Lung (tissue), 11 donors: ENCODE measurements at regions not wholly inside any gene's neighbourhood (a gene's known extent, or its start where the extent isn't known, plus 50 kb on each side); places are given as distances from the start of the nearest gene placed in this dataset.

ENCODE experiments used
- ATAC-seq: fragments of 200-7000 bp; cut with Tn5 transposase; one replicate; pipeline ENCODE4 v1.9.1; 2020; ENCODE audit warnings: moderate number of reproducible peaks; ENCODE audit not compliant: insufficient read depth, low FRiP score
- DNase-seq, 3 donors: peaks; one replicate each; pipeline ENCODE4 v3.0.0-alpha.2; 2013 to 2017
- H3K27ac ChIP-seq, 2 donors: one replicate each; pipeline ENCODE4 v1.5.1; 2013; ENCODE audit warnings: mild to moderate bottlenecking in 2 of 2, moderate library complexity in 2 of 2, control low read depth in 1 of 2, inconsistent platforms in 1 of 2, low read depth in 1 of 2, low read length in 1 of 2
- H3K27me3 ChIP-seq, 3 donors: one replicate each; pipeline ENCODE4 v1.5.1; 2013; ENCODE audit warnings: low read length in 2 of 3; ENCODE audit not compliant: control insufficient read depth in 3 of 3, insufficient read depth in 3 of 3
- H3K36me3 ChIP-seq, 4 donors: one replicate each; pipeline ENCODE4 v1.5.1; 2013; ENCODE audit warnings: low read length in 4 of 4, mild to moderate bottlenecking in 1 of 4, moderate library complexity in 1 of 4; ENCODE audit not compliant: control insufficient read depth in 4 of 4, insufficient read depth in 4 of 4
- H3K4me1 ChIP-seq, 5 donors: one replicate each; pipeline ENCODE4 v1.5.1; 2013; ENCODE audit warnings: low read length in 5 of 5, mild to moderate bottlenecking in 2 of 5, moderate library complexity in 1 of 5; ENCODE audit not compliant: control insufficient read depth in 5 of 5, insufficient read depth in 5 of 5
- H3K4me3 ChIP-seq: one replicate; pipeline ENCODE4 v1.5.1; 2013; ENCODE audit warnings: mild to moderate bottlenecking, control low read depth, moderate library complexity
- H3K9ac ChIP-seq, 2 donors: one replicate each; pipeline ENCODE4 v1.5.1; 2013; ENCODE audit warnings: low read length in 2 of 2, control low read depth in 1 of 2; ENCODE audit not compliant: insufficient read depth in 1 of 2
- H3K9me3 ChIP-seq, 4 donors: one replicate each; pipeline ENCODE4 v1.5.1; 2013; ENCODE audit warnings: low read length in 3 of 4, mild to moderate bottlenecking in 1 of 4, moderate library complexity in 1 of 4; ENCODE audit not compliant: control insufficient read depth in 4 of 4, insufficient read depth in 3 of 4
- WGBS, 2 donors: extraction: QIAGEN DNeasy Blood & Tissue Kit; methylation state at CpG; one replicate each; pipeline ENCODE4 v1.1.7; 2013; 5-methylcytosine and 5-hydroxymethylcytosine counted together
- TF ChIP-seq, protein P1 (sequence below): IDR thresholded peaks from 2 replicates; pipeline ENCODE4 v1.5.1; 2012; ENCODE audit warnings: mild to moderate bottlenecking; ENCODE audit errors: control extremely low read depth, extremely low read depth
- donor health status: control.
- donor health status: control.
- donor health status: Bipolar disorder and iron deficiency.
- donor health status: healthy.
- donor health status: DM: yes; HTN: yes; CAD: no.

DNA sequence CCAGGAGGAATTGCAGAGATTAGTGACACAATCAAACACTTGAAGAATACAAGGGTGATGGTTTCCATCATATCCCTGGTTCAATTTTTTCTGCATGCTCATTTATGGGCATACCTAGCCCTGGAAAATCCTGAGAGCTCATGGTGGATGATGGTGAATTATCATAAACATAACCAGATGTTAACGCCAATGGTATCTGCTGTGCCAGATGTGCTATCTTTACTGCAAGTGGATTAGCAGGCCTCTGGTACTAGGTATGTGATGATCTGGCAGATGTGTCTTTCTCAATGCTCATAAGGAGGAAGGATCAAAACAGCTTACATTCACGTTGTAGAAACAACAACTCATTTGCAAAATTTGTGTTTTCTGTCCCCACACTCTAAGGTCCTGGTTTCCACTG is 150.5 kb downstream of the FZD1 start:
- Histone ChIP-seq H3K4me3 (no peak overlapping the region), H3K36me3 (no peaks in the 10 kb centered on the region), H3K27me3 (no peaks in the 10 kb centered on the region), H3K9me3 (no peaks in the 10 kb centered on the region), H3K4me1 (no peaks in the 10 kb centered on the region), H3K27ac (no peak overlapping the region), H3K9ac (no peak overlapping the region)
- whole genome bisulfite sequencing, 2 donors = 61 to 77% methylated on average over 2 of the region's 2 CpGs
- DNase-seq = no peak
- TF ChIP-seq, protein P1, sequence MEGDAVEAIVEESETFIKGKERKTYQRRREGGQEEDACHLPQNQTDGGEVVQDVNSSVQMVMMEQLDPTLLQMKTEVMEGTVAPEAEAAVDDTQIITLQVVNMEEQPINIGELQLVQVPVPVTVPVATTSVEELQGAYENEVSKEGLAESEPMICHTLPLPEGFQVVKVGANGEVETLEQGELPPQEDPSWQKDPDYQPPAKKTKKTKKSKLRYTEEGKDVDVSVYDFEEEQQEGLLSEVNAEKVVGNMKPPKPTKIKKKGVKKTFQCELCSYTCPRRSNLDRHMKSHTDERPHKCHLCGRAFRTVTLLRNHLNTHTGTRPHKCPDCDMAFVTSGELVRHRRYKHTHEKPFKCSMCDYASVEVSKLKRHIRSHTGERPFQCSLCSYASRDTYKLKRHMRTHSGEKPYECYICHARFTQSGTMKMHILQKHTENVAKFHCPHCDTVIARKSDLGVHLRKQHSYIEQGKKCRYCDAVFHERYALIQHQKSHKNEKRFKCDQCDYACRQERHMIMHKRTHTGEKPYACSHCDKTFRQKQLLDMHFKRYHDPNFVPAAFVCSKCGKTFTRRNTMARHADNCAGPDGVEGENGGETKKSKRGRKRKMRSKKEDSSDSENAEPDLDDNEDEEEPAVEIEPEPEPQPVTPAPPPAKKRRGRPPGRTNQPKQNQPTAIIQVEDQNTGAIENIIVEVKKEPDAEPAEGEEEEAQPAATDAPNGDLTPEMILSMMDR = no peak
- no peak for ATAC-seq

DNA sequence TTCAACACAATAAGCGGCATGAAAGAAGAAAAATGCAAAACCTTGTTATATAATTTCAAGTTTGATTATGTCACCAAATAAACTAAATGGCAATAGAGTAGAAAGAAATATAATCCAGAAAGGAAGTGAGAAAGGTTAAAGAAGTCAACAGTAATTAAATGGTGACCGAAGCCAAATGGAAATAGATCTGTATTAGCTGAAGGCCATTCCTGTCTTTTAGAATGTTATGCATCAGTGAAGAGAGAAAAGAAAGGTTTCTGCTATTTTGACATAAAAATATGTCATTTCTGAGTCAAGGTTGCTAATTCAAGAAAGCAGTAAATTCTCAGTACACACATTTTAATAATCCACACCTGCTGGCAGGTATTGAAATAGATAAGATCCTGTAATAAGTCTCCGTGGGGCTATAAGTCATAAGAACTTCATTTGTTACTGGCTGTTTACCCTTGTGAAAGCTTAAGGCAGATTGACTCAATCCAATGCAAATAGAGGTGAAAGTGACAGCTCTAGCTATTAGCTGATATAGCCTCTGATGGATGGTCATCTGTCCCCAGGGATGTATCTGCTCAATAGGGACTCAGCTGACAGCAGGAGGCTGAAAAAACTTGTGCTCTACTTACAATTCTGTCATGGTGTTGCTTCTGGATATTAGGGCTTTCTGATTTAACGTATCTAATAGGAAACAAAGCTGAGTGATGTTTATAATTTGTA is 152.1 kb downstream of the FZD1 start:
- H3K4me1 ChIP-seq = no peaks in the 10 kb centered on the region
- TF ChIP-seq, protein P1 = no peak
- H3K27me3 ChIP-seq = no peaks in the 10 kb centered on the region
- ATAC-seq (no peak), DNase-seq (no peak)
- H3K9ac ChIP-seq = no peak overlapping the region
- WGBS, 2 donors = 80 to 88% methylated on average over 4 of the region's 4 CpGs
- no peak overlapping the region for H3K4me3 ChIP-seq
- H3K36me3 ChIP-seq = no peaks in the 10 kb centered on the region
- no peaks in the 10 kb centered on the region for H3K9me3 ChIP-seq
- no peak overlapping the region for H3K27ac ChIP-seq

DNA sequence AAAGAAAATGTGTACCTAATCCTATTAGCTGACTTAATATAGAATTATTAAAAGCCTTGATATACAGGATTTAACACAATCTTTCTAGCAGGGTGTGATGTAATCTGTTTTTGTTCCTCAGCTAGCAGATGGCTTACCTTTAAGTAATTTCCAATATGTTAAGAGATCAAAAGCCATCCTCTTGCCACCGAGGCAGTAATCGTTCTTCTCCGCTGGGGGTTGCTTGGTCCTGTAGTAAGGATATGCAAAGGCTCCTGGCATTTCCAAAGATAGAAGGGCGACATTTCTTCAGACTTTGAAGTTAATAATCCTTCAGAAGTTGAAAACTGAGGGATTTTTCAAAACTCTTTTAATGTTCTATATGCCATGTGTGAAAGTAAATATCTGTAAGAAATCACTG is 156.4 kb downstream of the FZD1 start:
- DNase-seq (no peak), ATAC-seq (no peak)
- no peak overlapping the region for H3K9ac ChIP-seq
- H3K4me1 ChIP-seq = peaks cover 0 to 3% (median 0%) of the 10 kb centered on the region in 5 donors
- no peak overlapping the region for H3K27ac ChIP-seq
- H3K36me3 ChIP-seq = no peaks in the 10 kb centered on the region
- 87 to 90% methylated on average over 4 of the region's 4 CpGs for WGBS, 2 donors
- TF ChIP-seq, protein P1 = no peak
- H3K4me3 ChIP-seq = no peak overlapping the region
- no peaks in the 10 kb centered on the region for H3K27me3 ChIP-seq
- no peaks in the 10 kb centered on the region for H3K9me3 ChIP-seq

DNA sequence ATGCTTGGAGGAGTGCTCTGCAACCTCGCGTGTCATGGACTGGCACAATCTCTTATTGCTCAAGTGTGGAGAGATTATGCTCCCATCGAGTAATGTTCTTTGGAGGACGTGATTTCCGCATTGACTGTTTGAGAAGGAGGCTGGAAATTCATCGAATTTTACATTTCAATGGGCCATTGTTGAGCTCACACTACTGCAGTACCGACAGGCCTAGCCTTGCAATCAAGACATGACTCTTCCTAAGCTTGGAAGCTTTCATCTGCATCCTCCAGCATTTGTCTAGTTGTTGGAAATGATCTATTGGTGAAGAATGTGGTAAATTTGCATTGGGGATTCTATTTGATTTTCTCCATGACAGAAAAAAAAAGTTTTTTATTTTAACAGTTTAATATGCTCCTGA is 156.8 kb downstream of the FZD1 start:
- no peaks in the 10 kb centered on the region for H3K9me3 ChIP-seq
- no peak for ATAC-seq
- no peak overlapping the region for H3K4me3 ChIP-seq
- no peaks in the 10 kb centered on the region for H3K36me3 ChIP-seq
- TF ChIP-seq, protein P1 = no peak
- H3K27ac ChIP-seq = no peak overlapping the region
- peaks cover 0 to 3% (median 0%) of the 10 kb centered on the region in 5 donors for H3K4me1 ChIP-seq
- WGBS, 2 donors = 82 to 85% methylated on average over 7 of the region's 7 CpGs
- no peaks in the 10 kb centered on the region for H3K27me3 ChIP-seq
- no peak for DNase-seq
- no peak overlapping the region for H3K9ac ChIP-seq
